ENCODE measurements at regions not wholly inside any gene's neighbourhood (a gene's known extent, or its start where the extent isn't known, plus 50 kb on each side); places are given as distances from the start of the nearest gene placed in this dataset.

GRCh38 chr2:139411236-139411635 is 631.0 kb upstream of the NXPH2 start:
- TF ChIP-seq CTCF (IDR thresholded peaks at IDR 0.05) (no peak), POLR2A (IDR thresholded peaks at IDR 0.05) (no peak)
